DOHH2 (cell line): ENCODE measurements at regions not wholly inside any gene's neighbourhood (a gene's known extent, or its start where the extent isn't known, plus 50 kb on each side); places are given as distances from the start of the nearest gene placed in this dataset.

Experiments used
- CTCF ChIP-seq: fragments of 200-600 bp; sonication (generic); IDR thresholded peaks from one replicate; pipeline ENCODE4 v1.5.1; 2014; ENCODE audit warnings: antibody characterized with exemption, mild to moderate bottlenecking, low read depth, low read length; ENCODE audit not compliant: poor library complexity, severe bottlenecking
- EZH2phosphoT487 ChIP-seq: fragments of 200-600 bp; sonication (generic); IDR thresholded peaks from 2 replicates; pipeline ENCODE4 v1.6.1; 2017; ENCODE audit warnings: borderline replicate concordance, mild to moderate bottlenecking, antibody characterized with exemption, low read length, moderate library complexity, mixed read lengths

DNA sequence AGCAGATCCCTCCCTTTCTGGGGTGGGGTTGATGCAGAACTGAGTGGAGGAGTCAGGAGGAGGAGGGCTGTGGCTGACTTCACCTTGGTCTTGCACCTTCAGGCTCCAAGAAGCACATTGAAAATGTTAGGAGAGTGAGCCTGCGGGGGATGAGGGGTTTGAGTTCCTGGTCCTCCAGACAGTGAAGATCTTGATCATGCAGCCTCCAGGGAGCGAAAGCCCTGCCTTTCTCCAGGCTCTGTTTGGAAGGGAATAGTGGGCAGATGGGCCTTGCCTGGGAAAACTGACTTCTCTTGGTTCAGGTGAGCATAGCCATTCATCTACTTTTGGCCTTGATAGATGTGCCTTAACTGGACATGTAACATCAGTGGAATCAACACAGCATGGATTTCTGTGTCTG is 267.6 kb upstream of the B3GAT1 start:
- TF ChIP-seq CTCF = no peak
- TF ChIP-seq EZH2phosphoT487 = no peak
